NCI-H524 (cell line): ENCODE measurements at regions not wholly inside any gene's neighbourhood (a gene's known extent, or its start where the extent isn't known, plus 50 kb on each side); places are given as distances from the start of the nearest gene placed in this dataset.
A peak's percentile ranks its signal among the peaks of the same experiment; 100 is the strongest.

Source experiments
- DNase-seq, 2 experiments: peaks; one replicate each; lab custom pipeline; 2025; lab: John Stamatoyannopoulos, UW

GRCh38 chr2:479490-480176 is 191.7 kb upstream of the ALKAL2 start:
- DNase-seq: no peak

GRCh38 chr2:479031-479430 is 191.1 kb upstream of the ALKAL2 start:
- no peak for DNase-seq

GRCh38 chr2:471560-471959 is 183.7 kb upstream of the ALKAL2 start:
- DNase-seq: no peak

GRCh38 chr2:469514-469913 is 181.6 kb upstream of the ALKAL2 start:
- DNase-seq: no peak

GRCh38 chr2:468648-469336 is 180.9 kb upstream of the ALKAL2 start:
- DNase-seq: no peak

- DNase-seq: no peak
These were observed 180.2 kb upstream of the ALKAL2 start for GRCh38 chr2:467892-468647.

GRCh38 chr2:467543-467891 is 179.6 kb upstream of the ALKAL2 start:
- DNase-seq: no peak

- DNase-seq: peak in 1 of 2 experiments; percentile 30
These were observed 179.2 kb upstream of the ALKAL2 start for GRCh38 chr2:467101-467500.

- DNase-seq: no peak
These were observed 176.8 kb upstream of the ALKAL2 start for GRCh38 chr2:464562-465309.

- no peak for DNase-seq
These were observed 173.0 kb upstream of the ALKAL2 start for GRCh38 chr2:460861-461260.

- DNase-seq: no peak
These were observed 172.0 kb upstream of the ALKAL2 start for GRCh38 chr2:459931-460330.

GRCh38 chr2:458425-458815 is 170.5 kb upstream of the ALKAL2 start:
- DNase-seq: peak; percentile 13 to 35

GRCh38 chr2:457792-458424 is 170.0 kb upstream of the ALKAL2 start:
- no peak for DNase-seq

GRCh38 chr2:457262-457661 is 169.4 kb upstream of the ALKAL2 start:
- DNase-seq: no peak

GRCh38 chr2:455913-456312 is 168.0 kb upstream of the ALKAL2 start:
- no peak for DNase-seq

GRCh38 chr2:455015-455705 is 167.3 kb upstream of the ALKAL2 start:
- DNase-seq: no peak

- DNase-seq: no peak
These were observed 165.2 kb upstream of the ALKAL2 start for GRCh38 chr2:453132-453531.

GRCh38 chr2:451495-451894 is 163.6 kb upstream of the ALKAL2 start:
- no peak for DNase-seq

- DNase-seq: no peak
These were observed 161.6 kb upstream of the ALKAL2 start for GRCh38 chr2:449246-450067.

GRCh38 chr2:447902-448665 is 160.2 kb upstream of the ALKAL2 start:
- DNase-seq: no peak
